ENCODE measurements at regions not wholly inside any gene's neighbourhood (a gene's known extent, or its start where the extent isn't known, plus 50 kb on each side); places are given as distances from the start of the nearest gene placed in this dataset.

- no peaks in the 10 kb centered on the region for H3K36me3 ChIP-seq
- TF ChIP-seq CTCF (IDR thresholded peaks at IDR 0.05 in 8 of 11, conservative IDR thresholded peaks at IDR 0.05 in 3 of 11): no peak
- no peak for TF ChIP-seq POLR2AphosphoS5 (IDR thresholded peaks at IDR 0.05)
- no peak for TF ChIP-seq POLR2A (IDR thresholded peaks at IDR 0.05)
- 79 to 89% (median 80%) methylated on average over 9 to 10 of the region's 10 CpGs for WGBS, 5 donors
- no peaks in the 10 kb centered on the region for H3K4me1 ChIP-seq
- H3K4me3 ChIP-seq: no peak overlapping the region
- H3K9me3 ChIP-seq: no peaks in the 10 kb centered on the region
- H3K27ac ChIP-seq: no peak overlapping the region
- DNase-seq: peak; percentile 32
- intact Hi-C loops (cut with DNase I; ENCODE audit: low total_unique reads): no loop called here
- H3K27me3 ChIP-seq (replicated peaks in 1 of 7): peaks cover 0 to 24% (median 4%) of the 10 kb centered on the region in 7 donors
Measured at GRCh38 chr7:155868955-155869783, 56.9 kb upstream of the SHH start.

GRCh38 chr7:155867734-155868400, 55.6 kb upstream of the SHH start:
- H3K27me3 ChIP-seq (replicated peaks in 1 of 7): peaks cover 0 to 24% (median 4%) of the 10 kb centered on the region in 7 donors
- 74 to 94% (median 86%) methylated on average over 6 of the region's 6 CpGs for WGBS, 5 donors
- H3K4me3 ChIP-seq: no peak overlapping the region
- H3K9me3 ChIP-seq: no peaks in the 10 kb centered on the region
- no peaks in the 10 kb centered on the region for H3K4me1 ChIP-seq
- intact Hi-C loops (cut with DNase I; ENCODE audit: low total_unique reads): no loop called here
- H3K36me3 ChIP-seq: no peaks in the 10 kb centered on the region
- no peak for TF ChIP-seq POLR2AphosphoS5 (IDR thresholded peaks at IDR 0.05)
- no peak for TF ChIP-seq POLR2A (IDR thresholded peaks at IDR 0.05)
- TF ChIP-seq CTCF (IDR thresholded peaks at IDR 0.05 in 8 of 11, conservative IDR thresholded peaks at IDR 0.05 in 3 of 11): no peak
- no peak overlapping the region for H3K27ac ChIP-seq
- peak; percentile 13 for DNase-seq

- WGBS, 5 donors: 70 to 88% (median 79%) methylated on average over 3 of the region's 3 CpGs
- Histone ChIP-seq H3K27me3 (replicated peaks in 1 of 7) (peaks cover 0 to 27% (median 4%) of the 10 kb centered on the region in 7 donors), H3K36me3 (no peaks in the 10 kb centered on the region), H3K4me3 (no peak overlapping the region), H3K9me3 (no peaks in the 10 kb centered on the region), H3K27ac (no peak overlapping the region), H3K4me1 (no peaks in the 10 kb centered on the region)
- intact Hi-C loops (cut with DNase I; ENCODE audit: low total_unique reads): no loop called here
- DNase-seq: no peak
- TF ChIP-seq POLR2A (IDR thresholded peaks at IDR 0.05): no peak
- TF ChIP-seq POLR2AphosphoS5 (IDR thresholded peaks at IDR 0.05): no peak
- no peak for TF ChIP-seq CTCF (IDR thresholded peaks at IDR 0.05 in 8 of 11, conservative IDR thresholded peaks at IDR 0.05 in 3 of 11)
Measured at GRCh38 chr7:155867280-155867679, 55.0 kb upstream of the SHH start.
